HG02884 (cell line): ENCODE measurements at regions not wholly inside any gene's neighbourhood (a gene's known extent, or its start where the extent isn't known, plus 50 kb on each side); places are given as distances from the start of the nearest gene placed in this dataset.

Experiments used
- ATAC-seq: cut with Tn5 transposase; IDR thresholded peaks from one replicate; pipeline ENCODE4 v1.9.1; 2021; ENCODE audit warnings: mild to moderate bottlenecking, moderate library complexity; ENCODE audit not compliant: unreplicated experiment

DNA sequence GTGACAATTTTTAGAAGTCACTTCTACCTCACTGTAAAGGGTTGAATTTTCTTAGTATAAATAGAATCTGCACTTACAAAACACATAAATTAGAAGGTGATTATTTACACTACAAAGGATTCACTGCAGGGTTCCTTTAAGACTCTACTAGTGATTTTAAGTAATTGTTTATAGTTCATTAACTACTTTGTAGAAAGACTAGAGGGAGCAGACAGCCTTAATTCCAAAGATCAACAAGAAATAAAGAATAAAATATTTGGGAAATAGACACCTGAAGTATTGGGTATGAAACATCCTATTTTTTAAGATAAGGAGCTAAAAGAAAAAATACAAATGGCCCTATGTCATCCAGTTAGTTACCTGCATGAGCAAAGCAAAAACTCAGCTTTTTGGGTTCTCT lies 360.5 kb upstream of the ALCAM start:
- no peak for ATAC-seq

DNA sequence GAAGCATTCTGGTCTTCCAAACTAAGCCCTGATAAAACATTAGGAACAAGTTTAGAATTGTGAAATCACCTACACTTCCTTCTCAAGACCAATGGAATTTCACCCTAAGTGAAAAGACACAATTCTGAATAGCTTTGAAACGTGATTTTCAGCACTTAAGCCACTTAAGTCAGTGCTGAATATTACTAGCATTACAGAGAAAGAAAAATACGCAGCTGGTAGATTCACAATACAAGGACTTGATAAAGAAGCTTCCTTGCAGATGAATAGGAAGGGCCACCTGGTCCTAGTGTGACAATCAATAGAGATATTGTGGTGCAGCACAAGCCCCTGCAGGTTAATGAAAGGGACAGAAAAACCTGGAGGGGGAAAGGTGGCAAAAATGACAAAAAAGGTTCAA lies 353.1 kb upstream of the ALCAM start:
- ATAC-seq, result no peak

DNA sequence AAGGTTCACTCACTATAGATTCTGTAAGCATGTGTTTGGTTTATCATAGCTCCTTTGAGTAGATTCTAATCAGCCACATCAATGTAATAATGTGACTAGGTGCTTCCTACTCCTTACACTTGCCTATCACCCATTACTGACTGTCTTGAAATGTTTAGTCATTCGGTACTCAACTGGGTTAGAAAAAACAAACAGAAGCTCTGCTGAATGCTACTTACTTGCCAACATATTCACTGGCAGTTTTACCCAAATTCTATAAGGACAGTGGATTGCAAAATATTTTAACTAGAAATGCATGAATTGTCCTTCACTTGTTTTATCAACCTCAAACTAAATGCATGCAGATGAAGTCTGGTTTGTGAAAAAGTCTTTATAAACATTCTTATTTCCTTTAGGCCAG lies 352.1 kb upstream of the ALCAM start:
- no peak for ATAC-seq

DNA sequence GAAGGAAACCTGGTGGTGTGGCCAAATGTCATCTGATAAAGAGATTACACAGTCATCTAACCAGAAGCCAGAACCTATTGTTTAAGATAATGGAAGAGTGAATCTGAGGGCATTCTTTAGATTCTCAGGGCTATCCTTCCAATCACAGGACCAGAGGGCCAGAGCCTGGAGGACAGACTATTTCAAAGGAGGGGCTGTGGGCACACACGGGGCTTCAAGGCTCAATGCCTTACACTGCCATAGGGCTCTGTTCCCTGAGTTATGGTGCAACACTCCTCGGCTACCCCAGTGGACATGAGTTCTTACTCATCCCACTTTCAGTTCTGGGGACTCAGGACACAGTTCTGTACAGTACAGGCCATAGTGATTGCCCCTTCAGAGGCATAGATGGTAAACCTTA lies 343.9 kb upstream of the ALCAM start:
- no peak for ATAC-seq

DNA sequence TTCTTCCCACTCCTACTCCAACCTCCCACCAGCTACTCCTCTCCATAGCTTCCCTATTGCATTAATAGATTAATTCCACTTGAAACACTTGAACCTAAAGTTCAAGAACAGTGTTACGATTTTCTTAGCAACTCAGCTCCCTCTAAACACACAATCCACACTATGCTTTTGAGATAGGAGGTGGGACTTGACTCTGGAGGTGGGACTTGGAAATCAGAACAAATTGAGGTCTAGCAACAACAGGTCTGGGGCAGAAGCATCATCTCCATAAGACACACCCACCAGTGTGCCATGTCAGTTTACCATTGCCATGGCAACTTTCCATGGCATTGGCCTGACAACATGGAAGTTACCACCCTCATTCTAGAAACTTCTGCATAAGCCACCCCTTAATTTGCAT lies 336.5 kb upstream of the ALCAM start:
- no peak for ATAC-seq

DNA sequence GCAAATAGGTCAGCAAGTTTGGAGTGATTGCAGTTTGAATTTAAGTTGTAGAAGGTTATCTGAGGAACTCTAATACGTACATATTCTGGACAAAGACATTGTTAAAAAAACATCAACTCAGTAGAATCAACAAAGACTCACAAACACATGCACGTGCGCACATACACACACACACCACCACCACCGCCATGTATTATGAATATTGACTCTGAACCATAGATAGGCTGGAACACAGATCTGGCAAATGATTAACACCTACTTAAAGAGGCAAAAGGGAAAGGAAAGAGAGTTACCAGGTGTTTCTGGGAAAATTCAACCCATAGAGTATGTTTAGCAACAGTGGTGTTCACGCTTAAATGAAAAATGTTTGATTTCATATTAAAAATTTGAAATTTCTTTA lies 334.2 kb upstream of the ALCAM start:
- ATAC-seq, result no peak

DNA sequence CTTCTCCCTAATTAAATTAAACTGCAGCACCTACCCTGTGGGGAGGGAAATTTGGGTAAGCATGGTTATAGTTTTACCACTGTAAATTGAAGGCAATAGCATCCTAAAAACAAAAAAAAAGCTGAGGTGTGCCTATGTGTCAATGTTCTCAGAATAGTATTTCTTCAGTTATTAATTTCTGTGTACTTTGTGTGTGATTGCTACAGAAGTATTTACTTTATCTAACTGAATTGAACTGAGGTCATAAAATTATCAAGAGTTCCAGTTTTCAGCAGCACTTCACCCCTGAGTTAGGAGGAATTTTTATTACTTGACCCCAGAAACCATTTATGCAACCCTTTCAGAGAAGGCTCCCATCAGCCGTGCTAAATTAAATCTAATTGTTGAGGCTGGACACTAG lies 333.6 kb upstream of the ALCAM start:
- ATAC-seq, result no peak

DNA sequence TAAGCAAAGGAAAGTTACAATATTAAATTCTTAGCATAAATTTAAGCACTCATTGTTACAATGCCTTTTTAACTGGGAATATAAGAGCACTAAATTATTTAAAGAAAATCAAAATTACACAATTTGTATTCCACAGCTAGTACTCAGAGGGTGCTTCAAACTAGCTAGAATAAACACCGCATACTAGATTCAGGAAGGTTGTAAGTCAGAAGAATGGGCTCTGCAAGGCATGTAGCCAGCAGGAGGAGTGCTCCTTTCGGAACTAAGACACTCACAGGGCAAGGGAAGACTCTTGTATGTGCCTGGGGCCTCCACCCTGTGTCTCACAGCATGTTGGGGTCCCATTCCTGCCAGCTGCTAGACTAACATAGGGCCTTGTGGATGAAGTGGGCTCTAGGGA lies 327.7 kb upstream of the ALCAM start:
- ATAC-seq, result no peak

DNA sequence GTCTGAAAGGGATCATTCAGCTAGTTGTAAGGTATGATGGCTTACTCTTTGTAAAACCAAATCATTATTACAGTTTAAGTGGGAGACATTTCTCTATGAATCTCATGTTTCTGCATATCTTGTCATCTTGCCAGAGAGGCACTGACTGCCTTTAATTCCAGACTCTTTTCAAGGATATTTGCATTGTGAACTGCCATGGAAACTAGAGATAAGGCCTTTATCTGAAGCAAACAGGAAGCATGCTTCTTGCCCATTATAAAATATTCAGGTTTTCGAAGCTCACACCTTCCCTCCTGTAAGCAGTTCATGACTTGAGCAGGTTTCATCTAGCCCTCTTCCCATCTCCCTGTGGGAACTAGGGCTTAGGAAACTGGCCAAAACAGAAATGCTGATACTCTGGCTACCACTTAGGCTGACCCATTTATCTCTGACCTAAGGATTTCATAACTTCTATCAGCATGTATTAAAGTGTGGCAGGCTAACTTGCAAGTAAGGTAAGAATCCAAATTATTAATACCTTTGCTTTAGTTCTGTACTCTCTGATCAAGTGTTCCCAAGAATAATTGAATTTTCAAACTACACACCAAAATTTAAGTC lies 326.6 kb upstream of the ALCAM start:
- ATAC-seq, result no peak

DNA sequence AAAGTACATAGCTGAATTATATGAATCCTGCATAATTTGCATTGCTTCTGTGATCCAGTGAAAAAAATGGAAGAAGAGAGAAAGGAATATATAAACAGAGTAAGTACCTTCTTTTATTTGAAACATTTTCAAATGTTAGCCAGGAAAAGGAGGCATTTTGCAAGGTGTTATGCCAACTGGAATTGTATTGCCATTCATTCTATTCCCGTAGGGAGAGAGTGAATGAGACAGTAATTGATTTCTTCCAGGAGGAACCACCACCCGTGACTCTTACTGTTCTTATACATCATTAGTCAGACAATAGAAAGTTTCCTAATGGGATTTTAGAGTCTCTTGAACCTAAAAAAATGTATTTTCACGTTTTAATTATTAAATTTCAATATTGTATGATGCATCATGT lies 324.1 kb upstream of the ALCAM start:
- ATAC-seq, result no peak

DNA sequence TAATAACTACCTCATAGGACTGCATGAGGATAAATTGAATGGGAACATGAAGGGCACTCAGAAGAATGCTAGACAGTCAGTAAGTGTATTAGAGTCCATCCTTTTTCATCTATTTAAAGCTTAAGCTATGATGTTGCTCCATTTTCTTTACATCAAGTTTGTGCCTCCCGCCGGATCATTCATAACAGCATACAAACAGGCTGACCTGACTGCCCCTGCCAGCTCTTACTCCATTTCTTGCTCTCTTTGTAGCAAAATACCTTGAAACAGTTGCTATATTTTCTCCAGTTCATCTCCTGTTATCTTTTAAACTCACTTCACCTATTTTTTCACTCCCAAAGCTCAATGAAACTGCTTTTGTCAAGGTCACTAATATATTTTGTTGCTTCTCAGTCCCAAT lies 315.6 kb upstream of the ALCAM start:
- no peak for ATAC-seq

DNA sequence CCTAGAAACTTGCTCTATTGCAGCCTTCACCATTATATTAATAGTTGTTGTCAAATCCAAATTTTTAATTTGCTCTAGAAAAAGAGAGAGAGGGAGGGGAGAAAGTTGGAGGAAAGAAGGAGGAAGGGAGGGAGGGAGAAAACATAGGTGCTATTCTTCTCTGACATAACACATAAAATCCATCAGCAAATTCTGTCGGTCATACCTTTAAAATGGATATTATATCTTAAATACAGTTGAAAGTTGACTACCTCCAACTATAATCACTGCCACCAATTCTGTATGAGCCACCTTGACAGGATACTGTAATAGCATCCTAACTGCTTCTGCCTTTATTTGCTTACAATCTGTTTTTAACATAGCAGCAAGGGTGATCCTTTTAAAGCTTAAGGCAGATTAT lies 314.7 kb upstream of the ALCAM start:
- no peak for ATAC-seq

DNA sequence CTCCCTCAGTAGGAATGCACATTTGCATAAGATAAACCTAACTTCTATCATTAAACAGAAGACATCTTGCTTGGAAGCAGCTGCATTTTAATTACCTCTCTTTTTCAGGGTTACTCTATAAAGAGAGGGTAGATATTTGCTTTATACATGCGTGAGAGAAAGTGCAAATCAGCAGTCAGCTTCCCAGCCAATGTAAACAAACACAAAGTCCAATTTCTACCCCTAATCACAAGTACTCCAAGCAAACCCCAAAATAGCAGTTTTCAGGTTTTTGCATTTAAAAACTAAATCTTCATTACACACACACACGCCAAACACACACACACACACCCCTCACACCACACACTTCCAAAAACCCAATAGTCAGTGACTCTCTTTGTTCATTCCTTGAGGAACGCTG lies 303.9 kb upstream of the ALCAM start:
- no peak for ATAC-seq

DNA sequence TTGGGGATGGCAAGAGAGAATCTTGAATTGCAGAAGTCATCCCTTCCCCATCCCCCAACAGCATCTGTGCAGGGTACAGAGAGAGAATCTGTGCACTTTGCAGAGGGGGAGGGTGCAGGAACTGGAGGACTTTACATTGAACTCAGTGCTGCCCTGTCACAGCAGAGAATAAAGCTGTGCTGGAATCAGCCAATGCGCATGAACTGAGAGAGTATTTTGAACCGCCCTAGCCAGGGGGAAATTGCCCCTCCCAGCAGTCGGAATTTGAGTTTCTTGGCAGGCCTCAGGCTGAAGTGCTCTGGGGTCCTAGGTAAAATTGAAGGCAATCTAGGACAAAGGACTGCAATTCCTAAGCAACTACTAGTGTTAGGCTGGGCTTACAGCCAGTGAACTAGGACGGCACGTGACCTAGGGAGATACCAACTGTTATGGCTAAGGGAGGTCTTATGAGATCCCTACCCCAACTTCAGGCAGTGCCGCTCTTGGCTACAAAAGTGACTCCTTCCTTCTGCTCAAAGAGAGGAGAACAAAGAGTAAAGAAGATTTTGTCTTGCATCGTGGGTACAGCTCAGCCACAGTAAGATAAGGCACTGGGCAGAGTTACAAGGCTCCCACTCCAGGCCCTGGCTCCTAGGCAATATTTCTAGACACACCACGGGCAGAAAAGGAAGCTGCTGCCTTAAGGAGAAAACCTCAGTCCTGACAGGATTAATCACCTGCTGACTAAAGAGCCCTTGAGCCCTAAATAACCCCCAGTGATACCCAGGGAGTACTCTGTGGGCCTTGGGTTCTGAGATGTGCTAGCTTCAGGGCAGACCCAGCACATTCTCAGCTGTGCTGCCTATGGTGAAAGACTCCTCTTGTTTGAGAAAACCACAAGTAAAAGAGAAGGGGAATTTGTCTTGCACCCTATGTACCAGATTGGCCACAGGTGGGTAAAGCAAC lies 300.5 kb upstream of the ALCAM start:
- no peak for ATAC-seq

DNA sequence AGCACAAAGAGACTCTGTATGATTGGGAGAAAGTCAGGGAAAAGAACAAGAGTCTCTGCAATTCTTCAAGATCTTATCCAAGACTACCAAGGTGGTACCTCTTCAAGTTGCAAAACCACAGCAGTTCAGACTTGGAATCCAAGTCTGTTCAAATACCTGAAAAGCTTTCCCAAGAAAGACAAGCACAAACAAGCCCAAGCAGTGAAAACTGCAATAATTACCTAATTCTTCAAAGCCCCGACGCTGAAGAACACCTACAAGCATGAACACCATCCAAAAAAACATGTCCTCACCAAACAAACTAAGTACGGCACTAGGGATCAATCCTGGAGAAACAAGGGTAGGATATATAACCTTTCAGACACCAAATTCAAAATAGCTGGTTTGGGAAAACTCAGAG lies 299.3 kb upstream of the ALCAM start:
- no peak for ATAC-seq

DNA sequence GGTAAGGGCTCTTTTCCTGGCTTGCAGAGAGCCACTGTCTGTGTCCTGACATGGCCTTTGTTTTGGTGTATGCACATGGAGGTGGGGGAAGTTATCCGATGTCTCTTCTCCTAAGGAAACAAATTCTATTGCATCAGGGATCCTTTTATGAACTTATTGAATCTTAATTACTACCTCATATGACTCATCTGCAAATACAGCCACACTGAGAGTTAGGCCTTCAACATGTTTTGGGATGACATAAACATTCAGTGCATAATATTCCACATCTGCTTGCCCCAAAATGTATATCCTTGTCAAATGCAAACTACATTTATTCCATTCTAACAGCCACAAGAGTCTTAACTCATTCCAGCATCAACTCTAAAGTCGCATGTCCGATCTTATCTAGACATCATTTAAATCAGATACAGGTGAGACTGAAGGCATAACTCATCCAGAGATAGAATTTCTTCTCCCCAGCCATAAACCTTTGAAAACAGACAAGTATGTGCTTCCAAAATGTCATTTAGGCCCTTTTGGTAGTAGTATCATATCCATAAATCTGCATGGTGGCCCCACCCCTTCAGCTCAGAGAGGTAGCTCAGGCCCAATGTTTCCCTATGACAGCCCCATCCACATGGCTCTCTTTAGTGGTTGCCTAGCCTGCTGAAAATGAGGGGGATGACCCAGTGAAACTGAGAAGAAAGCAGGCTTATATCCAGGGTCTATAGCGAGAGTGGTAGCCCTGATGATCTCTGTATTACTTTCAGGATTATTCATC lies 289.5 kb upstream of the ALCAM start:
- ATAC-seq, result no peak

DNA sequence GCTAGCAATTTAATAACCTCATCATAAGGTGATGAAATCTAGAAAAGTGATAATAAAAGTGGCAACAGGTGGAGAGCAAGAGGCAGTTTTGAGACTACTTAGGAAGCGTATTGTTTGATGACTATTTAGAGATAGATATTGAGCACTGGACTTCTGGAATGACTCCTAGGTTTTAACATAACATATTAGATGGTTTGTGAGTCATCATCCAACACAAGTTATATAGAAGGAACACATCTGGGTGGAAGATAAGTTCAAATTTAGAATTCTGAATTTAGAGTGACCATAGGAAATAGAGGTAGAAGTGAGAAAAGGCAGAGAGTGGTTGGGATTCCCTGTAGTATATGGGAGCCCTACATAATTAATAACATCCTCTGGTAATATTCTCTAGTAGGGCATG lies 282.8 kb upstream of the ALCAM start:
- ATAC-seq, result no peak

DNA sequence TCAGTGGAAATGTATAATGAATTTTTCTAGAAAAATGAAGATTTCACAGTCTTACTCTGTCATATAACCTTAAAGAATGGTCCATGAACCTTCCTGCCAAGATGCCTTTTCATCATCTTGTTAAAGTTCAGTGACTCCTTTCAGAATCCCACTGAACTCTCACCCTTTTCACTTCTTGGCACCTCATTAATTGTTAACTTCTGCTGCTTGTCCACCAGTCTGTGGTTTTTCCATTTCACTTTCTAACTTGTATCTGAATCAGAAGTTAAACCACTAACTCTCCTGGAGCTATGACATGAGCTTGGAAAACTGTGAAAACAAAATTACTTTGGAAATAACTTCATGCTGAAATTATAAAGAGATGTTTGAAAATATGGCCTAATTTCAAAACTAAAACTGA lies 281.2 kb upstream of the ALCAM start:
- ATAC-seq, result no peak

DNA sequence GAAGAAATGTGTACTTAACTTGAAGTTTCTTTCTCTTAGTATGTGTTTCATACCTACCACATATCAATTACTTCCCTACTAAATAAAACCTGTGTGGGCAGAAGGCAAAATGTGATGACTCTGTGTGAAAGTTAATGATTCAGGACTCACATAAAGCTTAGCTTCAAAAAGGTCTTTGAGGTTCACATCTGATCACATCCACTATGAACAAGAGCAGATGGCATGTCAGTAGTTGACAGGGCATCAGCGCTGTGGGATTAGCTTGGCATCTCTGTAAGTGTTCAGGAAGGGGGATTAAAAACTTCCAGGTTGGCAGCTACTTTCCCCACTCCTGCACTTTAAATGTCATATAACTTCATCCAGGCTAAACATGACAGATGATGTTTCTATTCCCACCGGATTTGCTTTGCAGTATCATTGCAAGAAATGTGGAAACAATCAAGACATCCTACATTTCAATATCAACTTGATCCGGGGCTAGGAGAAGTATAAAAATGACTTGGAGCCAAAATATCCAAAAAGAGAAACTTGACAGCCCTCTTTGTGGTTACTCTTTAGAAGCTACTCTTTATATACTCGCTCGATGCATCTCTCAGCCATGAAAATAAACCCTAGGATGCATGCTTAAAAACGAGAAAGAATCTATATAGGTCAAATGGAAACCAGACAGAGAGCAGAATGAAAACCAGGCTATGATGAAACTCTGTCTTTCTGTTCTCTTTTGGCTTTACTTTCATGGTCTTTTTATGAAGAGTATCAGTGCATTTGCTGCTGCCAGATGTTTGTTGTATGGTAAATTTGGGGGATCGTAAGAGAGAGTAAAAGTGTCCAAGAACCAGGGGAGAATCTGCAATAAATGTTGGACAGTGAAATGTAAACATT lies 273.1 kb upstream of the ALCAM start:
- no peak for ATAC-seq

DNA sequence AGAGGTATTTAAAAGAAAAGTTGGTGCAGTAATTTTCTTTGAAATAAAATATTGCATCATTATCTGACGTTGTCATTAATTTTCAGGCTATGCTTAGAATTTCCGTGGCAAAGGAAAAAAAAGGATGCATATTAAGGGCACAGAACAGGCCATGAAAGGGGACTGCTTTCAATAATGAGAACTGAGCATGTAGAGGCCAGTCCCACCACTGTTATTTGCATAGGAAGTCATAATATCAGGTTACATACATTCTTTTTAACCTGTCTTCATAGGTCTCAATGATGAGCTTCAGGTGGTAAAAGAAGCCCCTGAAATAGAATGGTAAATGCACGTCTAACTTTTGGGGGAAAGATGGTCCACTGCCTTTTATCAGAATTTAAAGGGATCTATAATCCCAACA lies 272.1 kb upstream of the ALCAM start:
- ATAC-seq, result no peak

DNA sequence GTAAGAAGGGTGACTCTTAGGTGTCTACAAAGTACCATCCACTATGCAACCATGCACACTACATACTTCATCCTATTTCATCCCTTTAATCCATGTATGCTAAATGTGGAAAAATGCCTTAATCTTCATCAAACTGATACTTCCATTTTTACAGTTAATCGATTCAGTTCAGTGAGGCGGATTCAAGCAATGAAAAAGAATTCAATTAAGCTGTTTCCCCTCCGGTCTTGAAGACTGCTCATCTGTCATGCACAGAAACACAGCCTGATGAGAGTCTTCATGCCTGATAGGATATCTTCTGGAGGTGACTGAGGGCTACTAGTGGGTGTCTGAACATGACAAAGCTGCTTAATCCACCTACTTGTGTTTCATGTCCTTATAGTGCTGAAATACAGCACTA lies 270.6 kb upstream of the ALCAM start:
- no peak for ATAC-seq
